AG04450 (cell line): ENCODE measurements at regions not wholly inside any gene's neighbourhood (a gene's known extent, or its start where the extent isn't known, plus 50 kb on each side); places are given as distances from the start of the nearest gene placed in this dataset.

ENCODE experiments used
- CTCF ChIA-PET: fragments of 300-600, 350-600 bp; formaldehyde crosslinking; extraction: SDS; loops from one replicate; lab custom pipeline; 2022; ENCODE audit warnings: antibody characterized with exemption, inconsistent platforms; lab: Charles Lee
- POLR2A ChIA-PET: fragments of 350-600 bp; formaldehyde crosslinking; extraction: SDS; loops from one replicate; lab custom pipeline; 2021; ENCODE audit warnings: antibody characterized with exemption, inconsistent platforms; lab: Yijun Ruan, JAX
- DNase-seq: peaks from one replicate; pipeline ENCODE4 v3.0.0-alpha.2; 2011; ENCODE audit warnings: low read depth, low spot score
- H3K27ac ChIP-seq: one replicate; pipeline ENCODE4 v1.5.1; 2012; ENCODE audit warnings: low read depth, low read length, control low read depth
- H3K27me3 ChIP-seq: one replicate; pipeline ENCODE4 v1.6.0; 2012; ENCODE audit warnings: low read length; ENCODE audit not compliant: control insufficient read depth, insufficient read depth
- H3K4me3 ChIP-seq: 2 replicates; pipeline ENCODE4 v1.5.1; 2011; ENCODE audit warnings: mild to moderate bottlenecking, low read depth, low read length, control low read depth
- H3K9me3 ChIP-seq: 2 replicates; pipeline ENCODE4 v1.5.1; 2012; ENCODE audit warnings: low read length; ENCODE audit not compliant: control insufficient read depth, insufficient read depth
- CTCF ChIP-seq: IDR thresholded peaks from 2 replicates; pipeline ENCODE4 v1.5.1; 2011; ENCODE audit warnings: low read depth, low read length, control low read depth, inconsistent platforms

- H3K9me3 ChIP-seq, result peaks cover 1% of the 10 kb centered on the region; the same call in 1 of the 2 replicates
- TF ChIP-seq CTCF, result no peak
- H3K27me3 ChIP-seq, result no peaks in the 10 kb centered on the region
- DNase-seq, result no peak
- H3K27ac ChIP-seq, result no peak overlapping the region
- CTCF ChIA-PET, result no interaction called here
- POLR2A ChIA-PET, result no interaction called here
- no peak overlapping the region for H3K4me3 ChIP-seq
These were observed 89.0 kb upstream of the GRIA4 start for GRCh38 chr11:105520706-105521345.

GRCh38 chr11:105507496-105508254 lies 102.2 kb upstream of the GRIA4 start:
- Histone ChIP-seq H3K4me3 (no peak overlapping the region), H3K27ac (no peak overlapping the region), H3K9me3 (no peaks in the 10 kb centered on the region), H3K27me3 (no peaks in the 10 kb centered on the region)
- ChIA-PET CTCF (no interaction called here), POLR2A (no interaction called here)
- TF ChIP-seq CTCF, result no peak
- DNase-seq, result no peak

- Histone ChIP-seq H3K9me3 (no peaks in the 10 kb centered on the region), H3K27ac (no peak overlapping the region), H3K4me3 (no peak overlapping the region), H3K27me3 (no peaks in the 10 kb centered on the region)
- ChIA-PET CTCF (interaction anchor here (0.7 kb wide), 1 partner anchor 14 kb away, joined by 3 read pairs; no protein-coding TSS in a partner anchor), POLR2A (no interaction called here)
- no peak for DNase-seq
- no peak for TF ChIP-seq CTCF
These were observed 117.9 kb upstream of the GRIA4 start for GRCh38 chr11:105492010-105492409.

GRCh38 chr11:105491394-105491793 lies 118.5 kb upstream of the GRIA4 start:
- CTCF ChIA-PET, result interaction anchor here (0.7 kb wide), 1 partner anchor 14 kb away, joined by 3 read pairs; no protein-coding TSS in a partner anchor
- POLR2A ChIA-PET, result no interaction called here
- Histone ChIP-seq H3K27ac (no peak overlapping the region), H3K27me3 (no peaks in the 10 kb centered on the region), H3K9me3 (no peaks in the 10 kb centered on the region), H3K4me3 (no peak overlapping the region)
- DNase-seq, result no peak
- TF ChIP-seq CTCF, result no peak

- ChIA-PET CTCF (no interaction called here), POLR2A (no interaction called here)
- no peak for DNase-seq
- no peaks in the 10 kb centered on the region for H3K27me3 ChIP-seq
- no peak for TF ChIP-seq CTCF
- H3K27ac ChIP-seq, result no peak overlapping the region
- no peak overlapping the region for H3K4me3 ChIP-seq
- no peaks in the 10 kb centered on the region for H3K9me3 ChIP-seq
These were observed 119.5 kb upstream of the GRIA4 start for GRCh38 chr11:105490333-105490732.
